ENCODE measurements at regions not wholly inside any gene's neighbourhood (a gene's known extent, or its start where the extent isn't known, plus 50 kb on each side); places are given as distances from the start of the nearest gene placed in this dataset.

DNA sequence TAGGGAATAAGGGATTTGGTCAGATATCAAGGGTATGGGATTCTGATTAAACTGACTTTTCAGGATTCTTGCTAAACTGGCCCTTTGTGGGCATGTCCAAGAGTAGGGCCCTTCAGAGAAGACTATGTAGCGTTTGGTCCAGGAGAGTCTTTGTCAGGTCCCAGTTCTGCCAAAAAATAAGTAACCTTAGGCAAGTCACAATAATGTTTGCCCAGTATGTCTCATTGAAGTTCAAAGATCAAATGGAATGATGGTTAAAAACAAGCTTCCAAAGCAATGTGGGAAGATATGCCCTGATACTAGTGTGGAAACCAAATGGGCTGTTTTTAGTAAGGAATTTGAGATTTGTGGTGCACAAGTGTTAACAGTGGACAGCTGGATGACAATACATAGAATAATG, 454.4 kb downstream of the WDR72 start:
- H3K4me1 ChIP-seq (replicated peaks) = no peaks in the 10 kb centered on the region
- no peak overlapping the region for H3K4me3 ChIP-seq
- H3K36me3 ChIP-seq = no peaks in the 10 kb centered on the region
- 93% methylated on average over 1 of the region's 1 CpG for WGBS
- intact Hi-C loops (cut with DNase I) = no loop called here
- DNase-seq (ENCODE audit: low spot score) = no peak
- TF ChIP-seq POLR2A (IDR thresholded peaks at IDR 0.05) = no peak
- no peak for TF ChIP-seq POLR2AphosphoS5 (IDR thresholded peaks at IDR 0.05)
- TF ChIP-seq, protein P1, sequence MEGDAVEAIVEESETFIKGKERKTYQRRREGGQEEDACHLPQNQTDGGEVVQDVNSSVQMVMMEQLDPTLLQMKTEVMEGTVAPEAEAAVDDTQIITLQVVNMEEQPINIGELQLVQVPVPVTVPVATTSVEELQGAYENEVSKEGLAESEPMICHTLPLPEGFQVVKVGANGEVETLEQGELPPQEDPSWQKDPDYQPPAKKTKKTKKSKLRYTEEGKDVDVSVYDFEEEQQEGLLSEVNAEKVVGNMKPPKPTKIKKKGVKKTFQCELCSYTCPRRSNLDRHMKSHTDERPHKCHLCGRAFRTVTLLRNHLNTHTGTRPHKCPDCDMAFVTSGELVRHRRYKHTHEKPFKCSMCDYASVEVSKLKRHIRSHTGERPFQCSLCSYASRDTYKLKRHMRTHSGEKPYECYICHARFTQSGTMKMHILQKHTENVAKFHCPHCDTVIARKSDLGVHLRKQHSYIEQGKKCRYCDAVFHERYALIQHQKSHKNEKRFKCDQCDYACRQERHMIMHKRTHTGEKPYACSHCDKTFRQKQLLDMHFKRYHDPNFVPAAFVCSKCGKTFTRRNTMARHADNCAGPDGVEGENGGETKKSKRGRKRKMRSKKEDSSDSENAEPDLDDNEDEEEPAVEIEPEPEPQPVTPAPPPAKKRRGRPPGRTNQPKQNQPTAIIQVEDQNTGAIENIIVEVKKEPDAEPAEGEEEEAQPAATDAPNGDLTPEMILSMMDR (IDR thresholded peaks at IDR 0.05) = no peak
- H3K27ac ChIP-seq = no peak overlapping the region
- H3K9me3 ChIP-seq = no peaks in the 10 kb centered on the region
- H3K27me3 ChIP-seq (replicated peaks; ENCODE audit: insufficient read depth) = no peaks in the 10 kb centered on the region

DNA sequence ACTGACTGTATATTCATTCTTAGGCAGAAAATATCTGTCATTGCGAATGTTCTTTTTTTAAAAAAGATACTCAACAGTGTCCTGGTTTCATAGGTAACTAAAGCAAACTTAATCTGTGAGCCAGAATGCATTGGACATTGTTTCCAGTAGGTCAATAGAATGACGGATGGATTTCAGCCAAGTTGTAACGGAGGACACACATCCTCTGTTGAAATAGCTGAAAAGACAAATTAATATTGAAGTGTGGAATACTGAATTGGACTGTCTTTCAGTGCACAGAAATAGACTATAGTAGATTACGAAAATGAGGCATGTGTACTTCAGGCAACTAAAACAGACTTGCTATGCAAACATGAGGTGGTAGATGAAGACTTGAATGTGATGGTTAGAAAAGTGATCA, 461.6 kb downstream of the WDR72 start:
- TF ChIP-seq POLR2A (IDR thresholded peaks at IDR 0.05) = no peak
- no peak for TF ChIP-seq POLR2AphosphoS5 (IDR thresholded peaks at IDR 0.05)
- TF ChIP-seq, protein P1 (IDR thresholded peaks at IDR 0.05) = no peak
- Histone ChIP-seq H3K4me3 (no peak overlapping the region), H3K36me3 (no peaks in the 10 kb centered on the region), H3K4me1 (replicated peaks) (no peaks in the 10 kb centered on the region), H3K27me3 (replicated peaks; ENCODE audit: insufficient read depth) (no peaks in the 10 kb centered on the region), H3K9me3 (no peaks in the 10 kb centered on the region), H3K27ac (no peak overlapping the region)
- no peak for DNase-seq (ENCODE audit: low spot score)
- 56% methylated on average over 4 of the region's 4 CpGs for WGBS
- intact Hi-C loops (cut with DNase I) = no loop called here

DNA sequence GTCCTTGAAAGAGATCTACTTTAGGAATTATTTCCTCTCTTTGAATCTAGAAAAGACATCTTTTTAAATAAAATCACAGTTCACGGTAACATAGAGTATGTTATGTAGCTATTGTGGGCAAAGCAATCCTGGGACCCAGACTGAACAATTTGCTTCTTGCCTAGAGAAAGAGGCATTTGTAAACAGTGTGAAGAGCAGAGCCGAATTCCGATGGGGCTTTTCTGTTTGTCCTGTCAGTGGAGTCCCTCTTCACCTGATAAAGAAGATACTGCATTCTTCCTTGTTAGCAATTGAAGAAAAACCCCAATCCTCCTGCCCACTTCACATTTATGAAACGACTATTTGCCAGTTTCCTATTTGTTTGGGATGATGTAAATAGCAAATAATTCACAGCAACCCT, 462.9 kb downstream of the WDR72 start:
- Histone ChIP-seq H3K9me3 (no peaks in the 10 kb centered on the region), H3K27ac (no peak overlapping the region), H3K36me3 (no peaks in the 10 kb centered on the region), H3K4me3 (no peak overlapping the region), H3K27me3 (replicated peaks; ENCODE audit: insufficient read depth) (no peaks in the 10 kb centered on the region), H3K4me1 (replicated peaks) (no peaks in the 10 kb centered on the region)
- DNase-seq (ENCODE audit: low spot score) = no peak
- intact Hi-C loops (cut with DNase I) = no loop called here
- WGBS = 28% methylated on average over 4 of the region's 4 CpGs
- TF ChIP-seq POLR2A (IDR thresholded peaks at IDR 0.05) (no peak), POLR2AphosphoS5 (IDR thresholded peaks at IDR 0.05) (no peak)
- TF ChIP-seq, protein P1 (IDR thresholded peaks at IDR 0.05) = no peak

DNA sequence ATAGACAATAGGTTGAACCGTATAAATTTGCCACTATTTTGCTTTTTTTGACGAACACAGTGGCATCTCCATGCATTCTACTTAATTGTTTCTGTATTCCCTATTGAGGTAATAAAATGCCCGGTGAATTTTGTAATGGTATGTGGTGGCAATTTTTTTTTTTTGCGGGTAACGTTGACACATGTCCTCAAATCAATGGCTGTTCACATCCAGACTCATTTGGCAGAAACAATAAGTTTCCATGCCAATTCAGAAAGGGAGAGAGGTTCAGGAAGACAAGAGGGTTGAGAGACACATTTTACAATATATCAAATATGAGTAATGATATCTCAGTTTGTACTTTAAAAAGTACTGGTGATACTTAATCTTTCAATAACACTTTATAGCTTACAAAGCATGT, 463.9 kb downstream of the WDR72 start:
- Histone ChIP-seq H3K27me3 (replicated peaks; ENCODE audit: insufficient read depth) (no peaks in the 10 kb centered on the region), H3K4me3 (no peak overlapping the region), H3K36me3 (no peaks in the 10 kb centered on the region), H3K9me3 (no peaks in the 10 kb centered on the region), H3K27ac (no peak overlapping the region), H3K4me1 (replicated peaks) (no peaks in the 10 kb centered on the region)
- DNase-seq (ENCODE audit: low spot score) = no peak
- 56% methylated on average over 5 of the region's 5 CpGs for WGBS
- intact Hi-C loops (cut with DNase I) = no loop called here
- TF ChIP-seq, protein P1 (IDR thresholded peaks at IDR 0.05) = no peak
- no peak for TF ChIP-seq POLR2A (IDR thresholded peaks at IDR 0.05)
- no peak for TF ChIP-seq POLR2AphosphoS5 (IDR thresholded peaks at IDR 0.05)

GRCh38 chr15:53288542-53288941, 470.9 kb downstream of the WDR72 start:
- WGBS = 63% methylated on average over 2 of the region's 2 CpGs

More at GRCh38 chr15:53288542-53288941, 470.9 kb downstream of the WDR72 start:
- Histone ChIP-seq H3K4me3 (no peak overlapping the region), H3K4me1 (replicated peaks) (no peaks in the 10 kb centered on the region), H3K36me3 (no peaks in the 10 kb centered on the region), H3K27ac (no peak overlapping the region), H3K9me3 (no peaks in the 10 kb centered on the region), H3K27me3 (replicated peaks; ENCODE audit: insufficient read depth) (no peaks in the 10 kb centered on the region)
- TF ChIP-seq, protein P1 (IDR thresholded peaks at IDR 0.05) = no peak
- TF ChIP-seq POLR2AphosphoS5 (IDR thresholded peaks at IDR 0.05) (no peak), POLR2A (IDR thresholded peaks at IDR 0.05) (no peak)
- intact Hi-C loops (cut with DNase I) = no loop called here
- no peak for DNase-seq (ENCODE audit: low spot score)
